ENCODE measurements at regions not wholly inside any gene's neighbourhood (a gene's known extent, or its start where the extent isn't known, plus 50 kb on each side); places are given as distances from the start of the nearest gene placed in this dataset.

DNA sequence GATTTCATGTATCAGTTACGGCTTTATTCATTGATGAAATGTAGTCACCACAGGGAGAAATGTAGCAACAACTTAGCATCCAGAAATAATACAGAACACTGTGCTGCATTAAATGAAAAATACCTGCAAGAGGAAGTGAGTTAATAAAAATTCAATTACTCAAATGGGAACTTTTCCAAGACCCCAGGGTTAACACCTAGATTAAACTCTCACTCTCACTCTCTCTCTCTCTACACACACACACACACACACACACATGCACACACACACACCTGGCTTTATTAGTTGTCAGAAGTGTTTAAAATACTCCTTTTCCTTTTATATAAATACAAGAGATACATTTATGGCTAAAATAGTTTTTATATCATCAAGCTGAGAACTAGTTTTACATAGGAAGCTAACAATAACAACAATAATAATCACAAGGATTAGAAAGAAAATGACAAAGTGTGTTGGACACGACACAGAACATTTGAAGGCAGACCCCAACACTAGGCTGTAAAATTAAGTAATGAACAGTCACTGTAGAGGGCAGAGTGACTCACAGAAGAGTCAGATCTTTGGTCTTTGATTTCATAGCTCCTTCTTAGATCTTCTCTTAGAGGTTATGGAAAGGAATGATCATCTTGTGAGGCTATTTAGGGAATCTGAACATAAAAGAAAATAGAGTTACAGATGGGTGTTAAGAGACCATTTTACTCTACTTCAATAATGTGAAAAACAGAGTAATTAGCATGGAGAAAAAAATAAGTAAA, 1266.0 kb upstream of the ADGRL2 start:
- TF ChIP-seq, protein P1, sequence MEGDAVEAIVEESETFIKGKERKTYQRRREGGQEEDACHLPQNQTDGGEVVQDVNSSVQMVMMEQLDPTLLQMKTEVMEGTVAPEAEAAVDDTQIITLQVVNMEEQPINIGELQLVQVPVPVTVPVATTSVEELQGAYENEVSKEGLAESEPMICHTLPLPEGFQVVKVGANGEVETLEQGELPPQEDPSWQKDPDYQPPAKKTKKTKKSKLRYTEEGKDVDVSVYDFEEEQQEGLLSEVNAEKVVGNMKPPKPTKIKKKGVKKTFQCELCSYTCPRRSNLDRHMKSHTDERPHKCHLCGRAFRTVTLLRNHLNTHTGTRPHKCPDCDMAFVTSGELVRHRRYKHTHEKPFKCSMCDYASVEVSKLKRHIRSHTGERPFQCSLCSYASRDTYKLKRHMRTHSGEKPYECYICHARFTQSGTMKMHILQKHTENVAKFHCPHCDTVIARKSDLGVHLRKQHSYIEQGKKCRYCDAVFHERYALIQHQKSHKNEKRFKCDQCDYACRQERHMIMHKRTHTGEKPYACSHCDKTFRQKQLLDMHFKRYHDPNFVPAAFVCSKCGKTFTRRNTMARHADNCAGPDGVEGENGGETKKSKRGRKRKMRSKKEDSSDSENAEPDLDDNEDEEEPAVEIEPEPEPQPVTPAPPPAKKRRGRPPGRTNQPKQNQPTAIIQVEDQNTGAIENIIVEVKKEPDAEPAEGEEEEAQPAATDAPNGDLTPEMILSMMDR (IDR thresholded peaks at IDR 0.05), result no peak
- no peak for TF ChIP-seq POLR2AphosphoS5 (IDR thresholded peaks at IDR 0.05)
- TF ChIP-seq EP300 (IDR thresholded peaks at IDR 0.05), result no peak
- TF ChIP-seq POLR2A (IDR thresholded peaks at IDR 0.05; ENCODE audit: low read depth), result no peak
